PC-3 (cell line): ENCODE measurements at regions not wholly inside any gene's neighbourhood (a gene's known extent, or its start where the extent isn't known, plus 50 kb on each side); places are given as distances from the start of the nearest gene placed in this dataset.

Experiments used
- EZH2 ChIP-seq: fragments of 300-600 bp; sonication (generic); IDR thresholded peaks from one replicate; pipeline ENCODE4 v1.6.1; 2017; ENCODE audit warnings: antibody characterized with exemption, mild to moderate bottlenecking, low read length; ENCODE audit not compliant: unreplicated experiment
- TF ChIP-seq, protein P1 (sequence below): fragments of 300-600 bp; sonication (generic); conservative IDR thresholded peaks from 2 replicates; pipeline ENCODE4 v1.5.1; 2017; ENCODE audit warnings: antibody characterized with exemption, low read depth, mild to moderate bottlenecking, low read length

DNA sequence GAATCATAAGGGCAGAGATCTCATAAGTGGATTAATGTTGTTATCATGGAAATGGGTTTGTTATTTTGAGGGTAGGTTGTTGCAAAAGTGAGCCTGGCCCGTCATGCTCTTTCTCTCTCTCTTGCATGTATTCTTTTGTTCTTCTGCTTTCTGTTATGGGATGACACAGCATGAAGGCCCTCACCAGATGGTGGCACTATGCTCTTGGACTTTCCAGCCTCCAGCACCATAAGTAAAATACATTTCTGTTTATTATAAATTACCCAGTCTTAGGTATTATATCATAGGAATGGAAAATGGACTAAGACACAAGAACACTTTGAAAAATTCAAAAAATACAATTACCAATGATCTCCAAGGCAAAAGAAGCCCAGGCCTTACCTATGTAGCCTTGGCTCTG is 676.1 kb downstream of the PTPRU start:
- TF ChIP-seq, protein P1, sequence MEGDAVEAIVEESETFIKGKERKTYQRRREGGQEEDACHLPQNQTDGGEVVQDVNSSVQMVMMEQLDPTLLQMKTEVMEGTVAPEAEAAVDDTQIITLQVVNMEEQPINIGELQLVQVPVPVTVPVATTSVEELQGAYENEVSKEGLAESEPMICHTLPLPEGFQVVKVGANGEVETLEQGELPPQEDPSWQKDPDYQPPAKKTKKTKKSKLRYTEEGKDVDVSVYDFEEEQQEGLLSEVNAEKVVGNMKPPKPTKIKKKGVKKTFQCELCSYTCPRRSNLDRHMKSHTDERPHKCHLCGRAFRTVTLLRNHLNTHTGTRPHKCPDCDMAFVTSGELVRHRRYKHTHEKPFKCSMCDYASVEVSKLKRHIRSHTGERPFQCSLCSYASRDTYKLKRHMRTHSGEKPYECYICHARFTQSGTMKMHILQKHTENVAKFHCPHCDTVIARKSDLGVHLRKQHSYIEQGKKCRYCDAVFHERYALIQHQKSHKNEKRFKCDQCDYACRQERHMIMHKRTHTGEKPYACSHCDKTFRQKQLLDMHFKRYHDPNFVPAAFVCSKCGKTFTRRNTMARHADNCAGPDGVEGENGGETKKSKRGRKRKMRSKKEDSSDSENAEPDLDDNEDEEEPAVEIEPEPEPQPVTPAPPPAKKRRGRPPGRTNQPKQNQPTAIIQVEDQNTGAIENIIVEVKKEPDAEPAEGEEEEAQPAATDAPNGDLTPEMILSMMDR = peak; percentile 66
- no peak for TF ChIP-seq EZH2
